ENCODE measurements at regions not wholly inside any gene's neighbourhood (a gene's known extent, or its start where the extent isn't known, plus 50 kb on each side); places are given as distances from the start of the nearest gene placed in this dataset.

DNA sequence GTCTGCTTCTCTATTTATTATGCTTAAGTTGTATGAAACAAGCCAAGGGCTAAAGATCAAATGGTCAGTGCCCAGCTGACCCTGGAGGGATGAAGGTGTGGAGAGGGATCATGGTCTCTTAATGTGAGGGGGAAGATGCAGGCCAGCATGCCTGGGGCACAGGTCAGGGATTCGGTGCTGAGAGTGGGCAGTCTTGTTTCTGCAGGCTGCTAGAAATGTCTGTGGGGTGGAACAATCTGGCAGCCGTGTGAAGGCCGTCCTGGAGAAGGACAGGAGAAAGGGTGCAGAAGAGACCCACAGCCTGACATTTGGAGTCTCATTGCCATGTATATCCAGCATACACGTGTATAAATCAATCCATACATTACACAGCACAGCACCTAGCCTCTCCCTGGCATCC, 258.3 kb upstream of the MOCS1 start:
- H3K4me3 ChIP-seq (ENCODE audit: low read depth, low read length) = no peak overlapping the region
- TF ChIP-seq, protein P1, sequence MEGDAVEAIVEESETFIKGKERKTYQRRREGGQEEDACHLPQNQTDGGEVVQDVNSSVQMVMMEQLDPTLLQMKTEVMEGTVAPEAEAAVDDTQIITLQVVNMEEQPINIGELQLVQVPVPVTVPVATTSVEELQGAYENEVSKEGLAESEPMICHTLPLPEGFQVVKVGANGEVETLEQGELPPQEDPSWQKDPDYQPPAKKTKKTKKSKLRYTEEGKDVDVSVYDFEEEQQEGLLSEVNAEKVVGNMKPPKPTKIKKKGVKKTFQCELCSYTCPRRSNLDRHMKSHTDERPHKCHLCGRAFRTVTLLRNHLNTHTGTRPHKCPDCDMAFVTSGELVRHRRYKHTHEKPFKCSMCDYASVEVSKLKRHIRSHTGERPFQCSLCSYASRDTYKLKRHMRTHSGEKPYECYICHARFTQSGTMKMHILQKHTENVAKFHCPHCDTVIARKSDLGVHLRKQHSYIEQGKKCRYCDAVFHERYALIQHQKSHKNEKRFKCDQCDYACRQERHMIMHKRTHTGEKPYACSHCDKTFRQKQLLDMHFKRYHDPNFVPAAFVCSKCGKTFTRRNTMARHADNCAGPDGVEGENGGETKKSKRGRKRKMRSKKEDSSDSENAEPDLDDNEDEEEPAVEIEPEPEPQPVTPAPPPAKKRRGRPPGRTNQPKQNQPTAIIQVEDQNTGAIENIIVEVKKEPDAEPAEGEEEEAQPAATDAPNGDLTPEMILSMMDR (conservative IDR thresholded peaks at IDR 0.05; ENCODE audit: low read depth, low read length) = no peak
- DNase-seq (ENCODE audit: low read depth) = no peak

DNA sequence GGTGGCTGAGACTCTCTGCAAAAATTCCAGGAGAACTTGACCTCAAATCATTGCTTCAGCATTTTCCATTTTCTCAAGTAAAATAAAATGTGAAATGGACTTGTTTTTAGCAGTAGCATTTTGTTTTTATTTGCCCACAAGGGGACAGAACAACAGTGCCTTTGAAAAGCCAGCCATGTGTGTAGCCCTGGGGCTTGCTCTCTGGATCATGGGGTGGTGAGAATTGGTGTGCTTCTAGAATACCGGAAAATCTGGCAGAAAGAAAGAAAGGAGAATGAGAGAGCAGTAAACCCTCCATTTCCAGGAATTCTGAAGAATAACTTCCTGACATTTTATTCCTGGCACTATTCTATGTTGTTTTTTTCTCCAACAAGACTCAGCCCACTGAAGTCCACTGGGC, 254.7 kb upstream of the MOCS1 start:
- DNase-seq (ENCODE audit: low read depth) = no peak
- TF ChIP-seq, protein P1 (conservative IDR thresholded peaks at IDR 0.05; ENCODE audit: low read depth, low read length) = no peak
- no peak overlapping the region for H3K4me3 ChIP-seq (ENCODE audit: low read depth, low read length)

DNA sequence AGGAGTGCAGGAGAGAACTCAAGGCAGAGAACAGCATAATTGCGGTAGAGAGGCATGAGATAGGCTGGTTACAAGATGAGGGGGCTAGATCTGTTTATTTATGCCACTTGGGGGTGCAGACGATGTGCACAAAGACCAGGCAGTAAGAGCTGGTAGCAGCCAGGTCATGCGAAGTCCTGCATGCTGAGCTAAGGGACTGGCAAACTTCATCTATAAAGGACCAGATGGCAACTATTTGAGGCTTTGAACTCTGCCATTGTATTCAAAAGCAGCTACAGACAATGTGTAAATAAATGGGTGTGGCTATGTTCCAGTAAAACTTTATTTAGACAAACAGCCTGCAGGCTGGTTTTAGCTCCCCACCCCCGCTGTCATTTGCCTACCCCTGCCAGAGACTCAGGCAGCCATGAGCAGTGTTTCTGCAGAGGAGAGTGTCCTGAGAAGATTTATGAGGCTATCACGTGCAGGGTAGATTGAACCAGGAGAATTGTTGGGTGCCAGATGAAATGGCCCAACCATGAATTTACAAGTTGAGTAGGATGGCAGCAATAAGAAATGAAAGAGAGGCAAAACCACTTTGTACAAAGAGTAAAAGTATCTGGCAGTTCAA, 253.4 kb upstream of the MOCS1 start:
- DNase-seq (ENCODE audit: low read depth) = no peak

DNA sequence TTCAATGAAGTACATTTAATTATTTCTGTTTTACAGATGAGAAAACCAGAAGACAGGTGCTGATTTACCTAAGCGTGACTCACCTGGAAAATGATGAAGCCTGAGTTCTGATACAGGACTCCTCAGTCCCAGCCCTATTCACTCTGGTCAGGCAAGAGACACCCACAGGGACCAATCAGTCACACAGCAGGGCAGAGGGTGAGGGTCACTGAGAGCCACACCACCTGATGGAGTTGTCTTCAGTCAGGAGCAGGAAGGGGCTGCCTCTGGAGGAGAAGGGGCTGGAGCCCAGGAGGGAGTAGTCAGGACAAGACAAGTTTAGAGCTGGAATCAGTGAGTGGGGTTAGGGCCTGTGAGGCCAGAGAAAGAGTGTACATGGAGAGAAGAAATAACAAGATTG, 251.2 kb upstream of the MOCS1 start:
- H3K4me3 ChIP-seq (ENCODE audit: low read depth, low read length) = no peak overlapping the region
- DNase-seq (ENCODE audit: low read depth) = no peak
- TF ChIP-seq, protein P1 (conservative IDR thresholded peaks at IDR 0.05; ENCODE audit: low read depth, low read length) = no peak

More for the DNA sequence above, 253.4 kb upstream of the MOCS1 start:
- H3K4me3 ChIP-seq (ENCODE audit: low read depth, low read length) = no peak overlapping the region
- TF ChIP-seq, protein P1 (conservative IDR thresholded peaks at IDR 0.05; ENCODE audit: low read depth, low read length) = no peak

DNA sequence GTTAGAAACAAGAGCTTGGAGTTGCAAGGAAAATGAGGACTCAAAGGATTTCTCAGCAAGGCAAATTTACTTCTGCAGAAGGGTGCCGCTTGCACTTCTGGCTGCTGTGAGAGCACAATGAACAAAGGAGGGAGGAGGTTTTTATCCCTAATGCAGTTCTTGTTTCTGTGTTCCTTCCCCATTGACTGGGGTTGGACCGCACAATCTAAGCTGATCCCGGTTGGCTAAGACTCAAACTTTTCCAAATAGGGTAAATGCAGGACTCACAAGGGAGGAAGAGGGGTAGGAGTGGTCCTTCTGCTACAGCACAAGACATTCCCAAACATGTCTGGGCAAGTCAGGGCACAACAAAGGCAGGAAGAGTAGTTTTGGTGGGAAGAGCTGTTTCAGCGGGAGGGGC, 249.6 kb upstream of the MOCS1 start:
- no peak for DNase-seq (ENCODE audit: low read depth)
- H3K4me3 ChIP-seq (ENCODE audit: low read depth, low read length) = no peak overlapping the region
- TF ChIP-seq, protein P1 (conservative IDR thresholded peaks at IDR 0.05; ENCODE audit: low read depth, low read length) = no peak

DNA sequence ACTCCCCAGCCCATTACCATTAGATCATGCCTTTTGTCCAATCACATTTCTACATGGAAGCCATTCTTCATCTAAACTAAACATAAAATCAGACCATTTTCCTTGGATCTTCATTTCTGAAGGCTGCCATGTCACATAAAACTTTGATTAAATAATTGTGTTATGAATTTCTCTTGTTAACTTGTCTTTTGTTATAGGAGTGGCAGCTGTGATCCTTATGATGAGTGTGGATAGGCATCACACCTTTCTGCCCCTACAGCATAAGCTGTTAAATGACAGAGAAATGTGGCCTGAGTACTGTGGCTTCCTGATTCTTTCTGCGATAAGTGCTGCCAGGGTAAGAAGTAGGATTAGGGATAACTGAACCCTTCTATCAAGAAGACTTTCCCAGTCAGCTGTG, 247.1 kb upstream of the MOCS1 start:
- H3K4me3 ChIP-seq (ENCODE audit: low read depth, low read length) = no peak overlapping the region
- TF ChIP-seq, protein P1 (conservative IDR thresholded peaks at IDR 0.05; ENCODE audit: low read depth, low read length) = no peak
- DNase-seq (ENCODE audit: low read depth) = no peak

DNA sequence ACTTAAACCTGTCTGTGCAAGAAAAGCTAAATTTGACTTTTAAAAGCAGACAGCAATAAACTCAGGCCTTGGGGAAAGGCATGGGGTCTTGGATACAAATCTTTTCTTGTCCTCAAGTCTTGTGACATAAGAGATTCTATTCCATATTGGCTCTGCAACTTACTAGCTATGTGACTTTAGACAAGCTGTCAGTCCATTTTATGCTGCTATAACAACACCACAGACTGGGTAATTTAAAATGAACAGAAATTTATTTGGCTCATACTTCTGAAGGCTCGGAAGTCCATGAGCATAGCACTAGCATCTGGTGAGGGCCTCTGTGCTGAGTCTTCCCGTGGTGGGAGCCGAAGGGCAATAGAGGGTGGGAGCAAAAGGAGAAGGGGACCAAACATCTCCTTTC, 246.0 kb upstream of the MOCS1 start:
- H3K4me3 ChIP-seq (ENCODE audit: low read depth, low read length) = no peak overlapping the region
- TF ChIP-seq, protein P1 (conservative IDR thresholded peaks at IDR 0.05; ENCODE audit: low read depth, low read length) = no peak
- no peak for DNase-seq (ENCODE audit: low read depth)
